ENCODE measurements at regions not wholly inside any gene's neighbourhood (a gene's known extent, or its start where the extent isn't known, plus 50 kb on each side); places are given as distances from the start of the nearest gene placed in this dataset.

DNA sequence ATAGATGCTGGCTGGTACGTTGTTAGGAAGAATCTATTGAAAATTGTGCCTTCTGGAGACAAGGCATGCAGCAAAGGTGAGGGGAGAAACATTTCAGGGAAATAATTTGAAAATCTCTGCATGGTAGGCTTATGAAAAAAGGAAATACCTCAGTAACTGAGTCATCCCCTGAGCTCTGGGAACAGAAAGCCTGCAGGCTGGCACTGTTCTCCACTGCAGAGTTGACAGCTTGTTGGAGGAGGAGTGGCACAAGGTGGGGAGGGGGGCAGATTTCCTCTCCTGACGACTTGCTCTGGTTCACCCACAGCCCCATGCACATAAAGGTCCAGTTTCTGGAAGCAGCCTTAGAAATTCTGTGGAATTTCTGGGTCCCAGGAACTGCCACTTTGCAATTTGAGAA, 179.4 kb downstream of the ABHD5 start:
- Histone ChIP-seq H3K79me2 (replicated peaks; ENCODE audit: insufficient read depth, low read length) (no peaks in the 10 kb centered on the region), H3K9me2 (ENCODE audit: insufficient read depth, low read length) (no peaks in the 10 kb centered on the region), H3K27ac (ENCODE audit: low read length) (no peak overlapping the region), H3F3A (ENCODE audit: insufficient read depth, low read length, poor library complexity, severe bottlenecking) (no peaks in the 10 kb centered on the region), H3K9ac (ENCODE audit: low read length) (no peak overlapping the region), H3K27me3 (ENCODE audit: insufficient read depth, low read depth, low read length) (no peaks in the 10 kb centered on the region), H3K9me3 (ENCODE audit: low read length) (no peaks in the 10 kb centered on the region), H2AFZ (ENCODE audit: low read depth, low read length) (no peak overlapping the region), H3K4me2 (ENCODE audit: low read length) (no peak overlapping the region), H4K20me1 (ENCODE audit: insufficient read depth) (no peaks in the 10 kb centered on the region), H3K4me3 (ENCODE audit: low read length) (no peak overlapping the region), H3K36me3 (ENCODE audit: insufficient read depth, low read length) (no peaks in the 10 kb centered on the region)
- TF ChIP-seq TAF1 (IDR thresholded peaks at IDR 0.05; ENCODE audit: low read depth) (no peak), EP300 (conservative IDR thresholded peaks at IDR 0.05; ENCODE audit: poor library complexity, severe bottlenecking) (no peak), RAD21 (conservative IDR thresholded peaks at IDR 0.05) (no peak), POLR2AphosphoS5 (IDR thresholded peaks at IDR 0.05) (no peak), EZH2 (IDR thresholded peaks at IDR 0.05; ENCODE audit: borderline replicate concordance, insufficient read depth, low read length, poor library complexity, severe bottlenecking) (no peak), REST (IDR thresholded peaks at IDR 0.05; ENCODE audit: borderline replicate concordance) (no peak), SMC3 (conservative IDR thresholded peaks at IDR 0.05; ENCODE audit: poor library complexity) (no peak), MXI1 (conservative IDR thresholded peaks at IDR 0.05; ENCODE audit: poor library complexity, severe bottlenecking) (no peak)
- TF ChIP-seq, protein P1, sequence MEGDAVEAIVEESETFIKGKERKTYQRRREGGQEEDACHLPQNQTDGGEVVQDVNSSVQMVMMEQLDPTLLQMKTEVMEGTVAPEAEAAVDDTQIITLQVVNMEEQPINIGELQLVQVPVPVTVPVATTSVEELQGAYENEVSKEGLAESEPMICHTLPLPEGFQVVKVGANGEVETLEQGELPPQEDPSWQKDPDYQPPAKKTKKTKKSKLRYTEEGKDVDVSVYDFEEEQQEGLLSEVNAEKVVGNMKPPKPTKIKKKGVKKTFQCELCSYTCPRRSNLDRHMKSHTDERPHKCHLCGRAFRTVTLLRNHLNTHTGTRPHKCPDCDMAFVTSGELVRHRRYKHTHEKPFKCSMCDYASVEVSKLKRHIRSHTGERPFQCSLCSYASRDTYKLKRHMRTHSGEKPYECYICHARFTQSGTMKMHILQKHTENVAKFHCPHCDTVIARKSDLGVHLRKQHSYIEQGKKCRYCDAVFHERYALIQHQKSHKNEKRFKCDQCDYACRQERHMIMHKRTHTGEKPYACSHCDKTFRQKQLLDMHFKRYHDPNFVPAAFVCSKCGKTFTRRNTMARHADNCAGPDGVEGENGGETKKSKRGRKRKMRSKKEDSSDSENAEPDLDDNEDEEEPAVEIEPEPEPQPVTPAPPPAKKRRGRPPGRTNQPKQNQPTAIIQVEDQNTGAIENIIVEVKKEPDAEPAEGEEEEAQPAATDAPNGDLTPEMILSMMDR (IDR thresholded peaks at IDR 0.05; ENCODE audit: poor library complexity, severe bottlenecking), result no peak

GRCh38 chr3:43870844-43871626, 180.3 kb downstream of the ABHD5 start:
- Histone ChIP-seq H3K9me2 (ENCODE audit: insufficient read depth, low read length) (no peaks in the 10 kb centered on the region), H3K36me3 (ENCODE audit: insufficient read depth, low read length) (no peaks in the 10 kb centered on the region), H2AFZ (ENCODE audit: low read depth, low read length) (no peak overlapping the region), H3K79me2 (replicated peaks; ENCODE audit: insufficient read depth, low read length) (no peaks in the 10 kb centered on the region), H4K20me1 (ENCODE audit: insufficient read depth) (no peaks in the 10 kb centered on the region), H3K4me2 (ENCODE audit: low read length) (no peak overlapping the region), H3F3A (ENCODE audit: insufficient read depth, low read length, poor library complexity, severe bottlenecking) (no peaks in the 10 kb centered on the region), H3K27me3 (ENCODE audit: insufficient read depth, low read depth, low read length) (no peaks in the 10 kb centered on the region), H3K4me3 (ENCODE audit: low read length) (no peak overlapping the region), H3K9me3 (ENCODE audit: low read length) (no peaks in the 10 kb centered on the region), H3K27ac (ENCODE audit: low read length) (no peak overlapping the region), H3K9ac (ENCODE audit: low read length) (no peak overlapping the region)
- TF ChIP-seq RAD21 (conservative IDR thresholded peaks at IDR 0.05) (no peak), TAF1 (IDR thresholded peaks at IDR 0.05; ENCODE audit: low read depth) (no peak), POLR2AphosphoS5 (IDR thresholded peaks at IDR 0.05) (no peak), SMC3 (conservative IDR thresholded peaks at IDR 0.05; ENCODE audit: poor library complexity) (no peak)
- TF ChIP-seq, protein P1 (IDR thresholded peaks at IDR 0.05; ENCODE audit: poor library complexity, severe bottlenecking), result no peak

All from neural cell (in vitro differentiated cells).